H7 (cell line): ENCODE measurements at regions not wholly inside any gene's neighbourhood (a gene's known extent, or its start where the extent isn't known, plus 50 kb on each side); places are given as distances from the start of the nearest gene placed in this dataset.

ENCODE experiments used
- DNase-seq: peaks from one replicate; pipeline ENCODE4 v3.0.0; 2012
- H3K27me3 ChIP-seq: 2 replicates; pipeline ENCODE4 v1.6.0; 2011; ENCODE audit warnings: mild to moderate bottlenecking, low read length; ENCODE audit not compliant: control insufficient read depth, insufficient read depth
- H3K36me3 ChIP-seq: replicated peaks from 2 replicates; pipeline ENCODE4 v1.5.1; 2011; ENCODE audit warnings: low read length; ENCODE audit not compliant: control insufficient read depth, insufficient read depth
- H3K4me3 ChIP-seq: 2 replicates; pipeline ENCODE4 v1.5.1; 2011; ENCODE audit warnings: low read depth, mild to moderate bottlenecking, control low read depth, low read length, moderate library complexity; ENCODE audit not compliant: insufficient read depth

GRCh38 chr3:157705258-157705657 is 202.0 kb upstream of the VEPH1 start:
- no peaks in the 10 kb centered on the region for H3K36me3 ChIP-seq
- no peak overlapping the region for H3K4me3 ChIP-seq
- DNase-seq: no peak
- H3K27me3 ChIP-seq: no peaks in the 10 kb centered on the region

- Histone ChIP-seq H3K27me3 (no peaks in the 10 kb centered on the region), H3K36me3 (no peaks in the 10 kb centered on the region), H3K4me3 (no peak overlapping the region)
- DNase-seq: peak; percentile 14
These were observed 197.2 kb upstream of the VEPH1 start for GRCh38 chr3:157700405-157700804.

GRCh38 chr3:157695586-157695985 is 192.4 kb upstream of the VEPH1 start:
- no peaks in the 10 kb centered on the region for H3K36me3 ChIP-seq
- H3K4me3 ChIP-seq: no peak overlapping the region
- H3K27me3 ChIP-seq: no peaks in the 10 kb centered on the region
- DNase-seq: no peak

- DNase-seq: no peak
- Histone ChIP-seq H3K27me3 (no peaks in the 10 kb centered on the region), H3K36me3 (no peaks in the 10 kb centered on the region), H3K4me3 (no peak overlapping the region)
These were observed 191.9 kb upstream of the VEPH1 start for GRCh38 chr3:157695103-157695502.

- DNase-seq: no peak
- no peaks in the 10 kb centered on the region for H3K36me3 ChIP-seq
- no peaks in the 10 kb centered on the region for H3K27me3 ChIP-seq
- H3K4me3 ChIP-seq: no peak overlapping the region
These were observed 190.5 kb upstream of the VEPH1 start for GRCh38 chr3:157693762-157694161.

- no peaks in the 10 kb centered on the region for H3K27me3 ChIP-seq
- no peaks in the 10 kb centered on the region for H3K36me3 ChIP-seq
- no peak overlapping the region for H3K4me3 ChIP-seq
- no peak for DNase-seq
These were observed 189.3 kb upstream of the VEPH1 start for GRCh38 chr3:157692468-157692867.

GRCh38 chr3:157683668-157684067 is 180.5 kb upstream of the VEPH1 start:
- Histone ChIP-seq H3K36me3 (no peaks in the 10 kb centered on the region), H3K4me3 (no peak overlapping the region), H3K27me3 (no peaks in the 10 kb centered on the region)
- no peak for DNase-seq

- Histone ChIP-seq H3K27me3 (no peaks in the 10 kb centered on the region), H3K4me3 (no peak overlapping the region), H3K36me3 (no peaks in the 10 kb centered on the region)
- DNase-seq: no peak
These were observed 168.8 kb upstream of the VEPH1 start for GRCh38 chr3:157672061-157672460.

GRCh38 chr3:157671656-157672055 is 168.4 kb upstream of the VEPH1 start:
- Histone ChIP-seq H3K36me3 (no peaks in the 10 kb centered on the region), H3K27me3 (no peaks in the 10 kb centered on the region), H3K4me3 (no peak overlapping the region)
- DNase-seq: no peak

GRCh38 chr3:157669416-157669815 is 166.2 kb upstream of the VEPH1 start:
- no peak overlapping the region for H3K4me3 ChIP-seq
- no peaks in the 10 kb centered on the region for H3K36me3 ChIP-seq
- DNase-seq: no peak
- H3K27me3 ChIP-seq: no peaks in the 10 kb centered on the region

- H3K27me3 ChIP-seq: no peaks in the 10 kb centered on the region
- DNase-seq: no peak
- H3K36me3 ChIP-seq: no peaks in the 10 kb centered on the region
- no peak overlapping the region for H3K4me3 ChIP-seq
These were observed 164.3 kb upstream of the VEPH1 start for GRCh38 chr3:157667493-157667892.

GRCh38 chr3:157662171-157662570 is 159.0 kb upstream of the VEPH1 start:
- H3K27me3 ChIP-seq: no peaks in the 10 kb centered on the region
- no peak for DNase-seq
- no peak overlapping the region for H3K4me3 ChIP-seq
- no peaks in the 10 kb centered on the region for H3K36me3 ChIP-seq

- no peaks in the 10 kb centered on the region for H3K36me3 ChIP-seq
- no peaks in the 10 kb centered on the region for H3K27me3 ChIP-seq
- no peak overlapping the region for H3K4me3 ChIP-seq
- no peak for DNase-seq
These were observed 157.6 kb upstream of the VEPH1 start for GRCh38 chr3:157660847-157661246.

GRCh38 chr3:157652366-157652765 is 149.2 kb upstream of the VEPH1 start:
- no peak for DNase-seq
- H3K36me3 ChIP-seq: no peaks in the 10 kb centered on the region
- no peak overlapping the region for H3K4me3 ChIP-seq
- no peaks in the 10 kb centered on the region for H3K27me3 ChIP-seq

GRCh38 chr3:157650699-157651098 is 147.5 kb upstream of the VEPH1 start:
- no peak for DNase-seq
- H3K36me3 ChIP-seq: no peaks in the 10 kb centered on the region
- H3K27me3 ChIP-seq: no peaks in the 10 kb centered on the region
- H3K4me3 ChIP-seq: no peak overlapping the region

GRCh38 chr3:157650172-157650571 is 147.0 kb upstream of the VEPH1 start:
- Histone ChIP-seq H3K4me3 (no peak overlapping the region), H3K27me3 (no peaks in the 10 kb centered on the region), H3K36me3 (no peaks in the 10 kb centered on the region)
- DNase-seq: no peak
